ENCODE measurements at regions not wholly inside any gene's neighbourhood (a gene's known extent, or its start where the extent isn't known, plus 50 kb on each side); places are given as distances from the start of the nearest gene placed in this dataset.

DNA sequence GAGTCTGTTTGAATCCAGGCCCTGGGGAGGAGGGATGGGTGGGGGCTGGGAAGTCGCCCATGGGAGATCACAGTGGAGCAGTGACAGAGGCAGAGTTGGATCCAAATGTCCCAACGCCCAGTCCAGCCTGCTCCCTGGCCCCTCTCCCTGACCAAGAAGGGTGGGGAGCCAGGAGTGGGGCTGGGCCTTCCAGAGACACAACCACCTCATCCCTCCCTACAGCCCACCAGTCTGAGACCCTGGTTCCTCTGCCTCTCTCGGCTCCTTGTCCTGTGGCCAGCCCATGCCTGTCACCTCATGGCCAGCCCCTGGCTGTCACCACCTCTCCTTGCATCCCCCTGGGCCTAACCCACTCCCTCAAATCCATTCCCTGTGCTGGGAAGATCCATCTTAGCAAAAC is 71.2 kb upstream of the PRR5 start:
- POLR2A ChIA-PET (ENCODE audit: unreplicated experiment), result no interaction called here

More for the DNA sequence above, 71.2 kb upstream of the PRR5 start:
- Histone ChIP-seq H3K14ac (replicated peaks; ENCODE audit: low read depth, low read length) (no peak overlapping the region), H3K4ac (ENCODE audit: low read depth, low read length) (no peak overlapping the region), H4K91ac (ENCODE audit: insufficient read depth, low read depth, low read length) (no peak overlapping the region), H3K9ac (ENCODE audit: low read depth, low read length) (no peak overlapping the region), H3K4me3 (ENCODE audit: insufficient read depth, low read depth, low read length) (no peak overlapping the region), H3K4me1 (ENCODE audit: control insufficient read depth, insufficient read depth, low read length) (peaks cover 3% of the 10 kb centered on the region; the same call in 1 of the 2 replicates), H3K18ac (ENCODE audit: low read depth, low read length) (no peak overlapping the region), H4K8ac (ENCODE audit: low read depth in 2 of 2, low read length in 2 of 2) (no peak overlapping the region), H3K9me1 (ENCODE audit: insufficient read depth, low read length) (no peaks in the 10 kb centered on the region), H2BK120ac (ENCODE audit: low read depth, low read length) (no peak overlapping the region), H3K36me3 (ENCODE audit: control insufficient read depth, insufficient read depth, low read length) (no peaks in the 10 kb centered on the region), H3K79me1 (ENCODE audit: low read depth in 1 of 2, low read length in 2 of 2) (no peaks in the 10 kb centered on the region), H3K56ac (ENCODE audit: extremely low read depth, insufficient read depth, low read length) (no peak overlapping the region), H2BK20ac (ENCODE audit: low read depth, low read length) (no peak overlapping the region), H3K23ac (ENCODE audit: low read depth, low read length) (no peak overlapping the region), H2AFZ (replicated peaks; ENCODE audit: low read length, poor library complexity) (no peak overlapping the region), H2AK9ac (replicated peaks; ENCODE audit: low read depth, low read length, poor library complexity) (no peak overlapping the region), H4K20me1 (ENCODE audit: insufficient read depth, low read length) (no peaks in the 10 kb centered on the region), H2AK5ac (ENCODE audit: low read depth, low read length) (no peak overlapping the region), H3K9me3 (ENCODE audit: control insufficient read depth, insufficient read depth, low read length) (no peaks in the 10 kb centered on the region), H3K27ac (ENCODE audit: insufficient read depth, low read length) (no peak overlapping the region), H3K27me3 (ENCODE audit: control insufficient read depth, insufficient read depth, low read length) (peaks cover 8% of the 10 kb centered on the region; the same call in 1 of the 2 replicates), H3K4me2 (ENCODE audit: low read depth, low read length) (no peak overlapping the region), H4K5ac (ENCODE audit: low read depth, low read length) (no peak overlapping the region), H2BK5ac (ENCODE audit: low read depth, low read length, poor library complexity, severe bottlenecking) (no peak overlapping the region), H2BK15ac (ENCODE audit: low read depth, low read length) (no peak overlapping the region)
- in situ Hi-C loops (cut with MboI; ENCODE audit: low sequenced_read_pairs), result loop anchor here (25.0 kb wide), 1 partner anchor 1244 kb away; no protein-coding TSS in a partner anchor
- TF ChIP-seq CEBPB (IDR thresholded peaks at IDR 0.05; ENCODE audit: low read depth, low read length) (no peak), MAFK (IDR thresholded peaks at IDR 0.05; ENCODE audit: low read depth, low read length) (no peak), CHD1 (IDR thresholded peaks at IDR 0.05; ENCODE audit: low read depth, low read length) (no peak), SMC3 (IDR thresholded peaks at IDR 0.05; ENCODE audit: low read depth, low read length) (no peak), RFX5 (IDR thresholded peaks at IDR 0.05; ENCODE audit: low read depth, low read length) (no peak), NFE2L2 (IDR thresholded peaks at IDR 0.05; ENCODE audit: low read depth, low read length) (no peak), MAZ (IDR thresholded peaks at IDR 0.05; ENCODE audit: borderline replicate concordance, low read depth, low read length) (no peak), MXI1 (IDR thresholded peaks at IDR 0.05; ENCODE audit: borderline replicate concordance, low read depth, low read length) (no peak), RCOR1 (IDR thresholded peaks at IDR 0.05; ENCODE audit: insufficient replicate concordance, low read length) (no peak), POLR2A (IDR thresholded peaks at IDR 0.05; ENCODE audit: low read depth, low read length) (no peak), BHLHE40 (IDR thresholded peaks at IDR 0.05; ENCODE audit: low read depth, low read length) (no peak), FOS (IDR thresholded peaks at IDR 0.05; ENCODE audit: low read depth, low read length) (no peak), RAD21 (IDR thresholded peaks at IDR 0.05; ENCODE audit: low read length) (no peak)
- TF ChIP-seq, protein P1, sequence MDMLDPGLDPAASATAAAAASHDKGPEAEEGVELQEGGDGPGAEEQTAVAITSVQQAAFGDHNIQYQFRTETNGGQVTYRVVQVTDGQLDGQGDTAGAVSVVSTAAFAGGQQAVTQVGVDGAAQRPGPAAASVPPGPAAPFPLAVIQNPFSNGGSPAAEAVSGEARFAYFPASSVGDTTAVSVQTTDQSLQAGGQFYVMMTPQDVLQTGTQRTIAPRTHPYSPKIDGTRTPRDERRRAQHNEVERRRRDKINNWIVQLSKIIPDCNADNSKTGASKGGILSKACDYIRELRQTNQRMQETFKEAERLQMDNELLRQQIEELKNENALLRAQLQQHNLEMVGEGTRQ (IDR thresholded peaks at IDR 0.05; ENCODE audit: low read depth, low read length), result no peak
- TF ChIP-seq, protein P2, sequence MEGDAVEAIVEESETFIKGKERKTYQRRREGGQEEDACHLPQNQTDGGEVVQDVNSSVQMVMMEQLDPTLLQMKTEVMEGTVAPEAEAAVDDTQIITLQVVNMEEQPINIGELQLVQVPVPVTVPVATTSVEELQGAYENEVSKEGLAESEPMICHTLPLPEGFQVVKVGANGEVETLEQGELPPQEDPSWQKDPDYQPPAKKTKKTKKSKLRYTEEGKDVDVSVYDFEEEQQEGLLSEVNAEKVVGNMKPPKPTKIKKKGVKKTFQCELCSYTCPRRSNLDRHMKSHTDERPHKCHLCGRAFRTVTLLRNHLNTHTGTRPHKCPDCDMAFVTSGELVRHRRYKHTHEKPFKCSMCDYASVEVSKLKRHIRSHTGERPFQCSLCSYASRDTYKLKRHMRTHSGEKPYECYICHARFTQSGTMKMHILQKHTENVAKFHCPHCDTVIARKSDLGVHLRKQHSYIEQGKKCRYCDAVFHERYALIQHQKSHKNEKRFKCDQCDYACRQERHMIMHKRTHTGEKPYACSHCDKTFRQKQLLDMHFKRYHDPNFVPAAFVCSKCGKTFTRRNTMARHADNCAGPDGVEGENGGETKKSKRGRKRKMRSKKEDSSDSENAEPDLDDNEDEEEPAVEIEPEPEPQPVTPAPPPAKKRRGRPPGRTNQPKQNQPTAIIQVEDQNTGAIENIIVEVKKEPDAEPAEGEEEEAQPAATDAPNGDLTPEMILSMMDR (conservative IDR thresholded peaks at IDR 0.05; ENCODE audit: low read depth, low read length), result no peak
- TF ChIP-seq, protein P3, sequence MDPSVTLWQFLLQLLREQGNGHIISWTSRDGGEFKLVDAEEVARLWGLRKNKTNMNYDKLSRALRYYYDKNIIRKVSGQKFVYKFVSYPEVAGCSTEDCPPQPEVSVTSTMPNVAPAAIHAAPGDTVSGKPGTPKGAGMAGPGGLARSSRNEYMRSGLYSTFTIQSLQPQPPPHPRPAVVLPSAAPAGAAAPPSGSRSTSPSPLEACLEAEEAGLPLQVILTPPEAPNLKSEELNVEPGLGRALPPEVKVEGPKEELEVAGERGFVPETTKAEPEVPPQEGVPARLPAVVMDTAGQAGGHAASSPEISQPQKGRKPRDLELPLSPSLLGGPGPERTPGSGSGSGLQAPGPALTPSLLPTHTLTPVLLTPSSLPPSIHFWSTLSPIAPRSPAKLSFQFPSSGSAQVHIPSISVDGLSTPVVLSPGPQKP (IDR thresholded peaks at IDR 0.05; ENCODE audit: borderline replicate concordance, low read depth, low read length), result no peak
- intact Hi-C loops (cut with micrococcal nuclease), result no loop called here
- ATAC-seq (ENCODE audit: low read depth) (no peak), DNase-seq (no peak)
- BruUV-seq (replicated peaks), result no TSS peak
- dilution Hi-C loops (cut with HindIII; ENCODE audit: low sequenced_read_pairs, unreplicated experiment), result no loop called here
- 60% methylated on average over 1 of the region's 3 CpGs; no CpG with 5 or more reads in 1 of the 2 experiments for WGBS, 2 experiments (ENCODE audit: extremely low coverage in 2 of 2, insufficient read length in 1 of 2)
- CTCF ChIA-PET, result no interaction called here
